HepG2 (cell line): ENCODE measurements at regions not wholly inside any gene's neighbourhood (a gene's known extent, or its start where the extent isn't known, plus 50 kb on each side); places are given as distances from the start of the nearest gene placed in this dataset.

Experiments
- ATAC-seq: fragments of 200-7000 bp; cut with Tn5 transposase; 3 replicates; pipeline ENCODE4 v1.9.1; 2020; ENCODE audit warnings: mild to moderate bottlenecking, moderate library complexity
- BruUV-seq: library from RNA; stranded (reverse); fragments of 400-500 nt; replicated peaks from 2 replicates; lab custom pipeline; 2021; lab: Mats Ljungman, UMichigan
- CTCF ChIA-PET: fragments of 300-600 bp; formaldehyde crosslinking; extraction: SDS; loops from one replicate; lab custom pipeline; 2021; ENCODE audit warnings: low total read pairs, inconsistent platforms, low intra/inter-chr PET ratio; lab: Yijun Ruan, JAX
- POLR2A ChIA-PET: fragments of 350-600 bp; sonication (Branson Sonifier 250); formaldehyde crosslinking; loops from one replicate; lab custom pipeline; 2020; ENCODE audit warnings: antibody characterized with exemption, inconsistent platforms; lab: Yijun Ruan, JAX
- DNase-seq: peaks from one replicate; pipeline ENCODE4 v3.0.0-alpha.2; 2015; ENCODE audit warnings: low spot score
- FAIRE-seq: peaks from 3 replicates; lab custom pipeline; 2011; peaks lifted over from hg19 to GRCh38; lab: Jason Lieb, UNC
- H2AFZ ChIP-seq: one replicate; pipeline ENCODE4 v1.6.1; 2011; ENCODE audit warnings: low read length, inconsistent platforms
- H3K27ac ChIP-seq: fragments of 300-600 bp; 3 replicates; pipeline ENCODE4 v1.8.0; 2011; ENCODE audit warnings: mixed run types, mild to moderate bottlenecking, mixed read lengths, low read length, inconsistent platforms; ENCODE audit not compliant: insufficient read depth; ENCODE audit errors: extremely low read length
- H3K27me3 ChIP-seq, 2 experiments: fragments of 200-600 bp in 1 of 2; 2 replicates in 1 of 2; 3 replicates in 1 of 2; pipeline versions ENCODE4 v1.6.0 to v1.8.0; 2011; ENCODE audit warnings: low read length in 2 of 2, mild to moderate bottlenecking in 2 of 2, moderate library complexity in 2 of 2, inconsistent platforms in 1 of 2; ENCODE audit not compliant: insufficient read depth in 2 of 2, control insufficient read depth in 1 of 2
- H3K36me3 ChIP-seq, 2 experiments: fragments of 200-600 bp in 1 of 2; replicated peaks in 1 of 2; 2 replicates in 1 of 2; 3 replicates in 1 of 2; pipeline versions ENCODE4 v1.5.1 to v1.8.0; 2011; ENCODE audit warnings: low read length in 2 of 2, inconsistent platforms in 1 of 2; ENCODE audit not compliant: insufficient read depth in 2 of 2, control insufficient read depth in 1 of 2
- H3K4me1 ChIP-seq: 2 replicates; pipeline ENCODE4 v1.5.1; 2012; ENCODE audit warnings: low read length, inconsistent platforms; ENCODE audit not compliant: insufficient read depth
- H3K4me2 ChIP-seq: 2 replicates; pipeline ENCODE4 v1.6.0; 2011; ENCODE audit warnings: low read depth, low read length, inconsistent platforms
- H3K4me3 ChIP-seq, 3 experiments: fragments of 200-600 bp in 1 of 3; sonication (generic), shearing (Covaris generic) in 1 of 3; replicated peaks in 1 of 3; 2 replicates each; pipeline ENCODE4 v1.5.1; 2011 to 2016; ENCODE audit warnings: low read length in 3 of 3, inconsistent platforms in 2 of 3, low read depth in 2 of 3, mild to moderate bottlenecking in 2 of 3, control low read depth in 1 of 3, mixed read lengths in 1 of 3; ENCODE audit not compliant: insufficient read depth in 1 of 3
- H3K79me2 ChIP-seq: one replicate; pipeline ENCODE4 v1.6.1; 2011; ENCODE audit warnings: low read length, inconsistent platforms; ENCODE audit not compliant: insufficient read depth
- H3K9ac ChIP-seq: 2 replicates; pipeline ENCODE4 v1.6.0; 2011; ENCODE audit warnings: mild to moderate bottlenecking, low read depth, low read length, inconsistent platforms; ENCODE audit not compliant: insufficient read depth
- H3K9me3 ChIP-seq: 2 replicates; pipeline ENCODE4 v1.5.1; 2012; ENCODE audit warnings: mild to moderate bottlenecking, low read length
- H4K20me1 ChIP-seq: 2 replicates; pipeline ENCODE4 v1.6.0; 2011; ENCODE audit warnings: inconsistent platforms, mild to moderate bottlenecking, low read length, moderate library complexity; ENCODE audit not compliant: insufficient read depth
- ADNP ChIP-seq: sonication (generic); formaldehyde crosslinking; IDR thresholded peaks from 2 replicates; pipeline ENCODE4 v1.4.0; 2020; ENCODE audit warnings: missing genetic modification reagents
- AFF4 ChIP-seq: sonication (generic); formaldehyde crosslinking; IDR thresholded peaks from 2 replicates; pipeline ENCODE4 v1.4.0; 2020; ENCODE audit warnings: missing genetic modification reagents
- IKZF4 ChIP-seq: sonication (generic); formaldehyde crosslinking; IDR thresholded peaks from 2 replicates; pipeline ENCODE4 v1.5.1; 2020; ENCODE audit warnings: borderline replicate concordance, mild to moderate bottlenecking, low read depth, missing genetic modification reagents; ENCODE audit errors: not compliant biosample characterization
- MEF2D ChIP-seq: sonication (generic); formaldehyde crosslinking; IDR thresholded peaks from 2 replicates; pipeline ENCODE4 v1.5.1; 2020; ENCODE audit warnings: mild to moderate bottlenecking, missing genetic modification reagents
- NR2C2 ChIP-seq: sonication (generic); formaldehyde crosslinking; IDR thresholded peaks from 2 replicates; pipeline ENCODE4 v1.4.0; 2020; ENCODE audit warnings: missing genetic modification reagents, mild to moderate bottlenecking, moderate library complexity, borderline replicate concordance
- PLSCR1 ChIP-seq: sonication (generic); formaldehyde crosslinking; IDR thresholded peaks from 2 replicates; pipeline ENCODE4 v1.5.0; 2020; ENCODE audit warnings: missing genetic modification reagents, mild to moderate bottlenecking, borderline replicate concordance
- PPARG ChIP-seq: conservative IDR thresholded peaks from 2 replicates; pipeline ENCODE4 v1.6.1; 2016; ENCODE audit warnings: missing biosample characterization, missing genetic modification reagents
- RNF219 ChIP-seq: sonication (generic); formaldehyde crosslinking; IDR thresholded peaks from 2 replicates; pipeline ENCODE4 v1.5.0; 2020; ENCODE audit warnings: mild to moderate bottlenecking, missing genetic modification reagents
- TARDBP ChIP-seq: sonication (generic); formaldehyde crosslinking; IDR thresholded peaks from 2 replicates; pipeline ENCODE4 v1.8.0; 2022; ENCODE audit warnings: mild to moderate bottlenecking, missing genetic modification reagents
- THAP7 ChIP-seq: sonication (generic); formaldehyde crosslinking; IDR thresholded peaks from 2 replicates; pipeline ENCODE4 v1.8.1; 2023; ENCODE audit warnings: mild to moderate bottlenecking, missing genetic modification reagents
- TSC22D2 ChIP-seq: sonication (generic); formaldehyde crosslinking; IDR thresholded peaks from 2 replicates; pipeline ENCODE4 v1.5.1; 2020; ENCODE audit warnings: missing genetic modification reagents, mild to moderate bottlenecking, borderline replicate concordance
- ZBTB2 ChIP-seq: sonication (generic); formaldehyde crosslinking; IDR thresholded peaks from 2 replicates; pipeline ENCODE4 v1.8.0; 2022; ENCODE audit warnings: low read depth, missing genetic modification reagents
- ZNF496 ChIP-seq: sonication (generic); formaldehyde crosslinking; IDR thresholded peaks from 2 replicates; pipeline ENCODE4 v1.8.1; 2023; ENCODE audit warnings: mild to moderate bottlenecking, moderate library complexity, missing genetic modification reagents; ENCODE audit not compliant: insufficient replicate concordance
- ZNF589 ChIP-seq: sonication (generic); formaldehyde crosslinking; conservative IDR thresholded peaks from 2 replicates; pipeline ENCODE4 v1.8.0; 2022; ENCODE audit warnings: mild to moderate bottlenecking, moderate library complexity, missing genetic modification reagents
- ZNF614 ChIP-seq: IDR thresholded peaks from 2 replicates; pipeline ENCODE4 v1.6.1; 2018; ENCODE audit warnings: missing biosample characterization, missing genetic modification reagents, inconsistent platforms, borderline replicate concordance
- WGBS: methylation state at CpG from one replicate; pipeline ENCODE4 v1.1.6; 2017; ENCODE audit warnings: low lambda C conversion rate; 5-methylcytosine and 5-hydroxymethylcytosine counted together
- in situ Hi-C: cut with HindIII; loops from 2 replicates; pipeline ENCODE4 v1.10.0; 2017; ENCODE audit warnings: low pct_unique_long_range_greater_than_20kb; ENCODE audit not compliant: extremely low pct_ligation_motif_present
- intact Hi-C: fragments of 100-400 bp; cut with micrococcal nuclease; formaldehyde crosslinking; loops from one replicate; pipeline ENCODE4 v1.10.0; 2022; ENCODE audit not compliant: unreplicated experiment

- H3K36me3 ChIP-seq, result no peaks in the 10 kb centered on the region
- no peak overlapping the region for H3K9ac ChIP-seq
- TF ChIP-seq ZNF589 (CRISPR knock-in tag), result no peak
- no peak for TF ChIP-seq ZNF614
- no peak for TF ChIP-seq ZNF496 (CRISPR knock-in tag)
- no peak for TF ChIP-seq THAP7 (CRISPR knock-in tag)
- TF ChIP-seq PLSCR1, result no peak
- no peak for TF ChIP-seq NR2C2 (CRISPR knock-in tag)
- no peak for TF ChIP-seq TSC22D2
- TF ChIP-seq AFF4, result no peak
- no peak for TF ChIP-seq RNF219 (CRISPR knock-in tag)
- no peak for TF ChIP-seq TARDBP (CRISPR knock-in tag)
- no peak for TF ChIP-seq PPARG
- TF ChIP-seq MEF2D, result no peak
- TF ChIP-seq ZBTB2 (CRISPR knock-in tag), result no peak
- TF ChIP-seq IKZF4 (CRISPR knock-in tag), result no peak
- no peak for TF ChIP-seq ADNP (CRISPR knock-in tag)
- H3K79me2 ChIP-seq, result no peaks in the 10 kb centered on the region
- ChIA-PET CTCF (no interaction called here), POLR2A (no interaction called here)
- no peaks in the 10 kb centered on the region; the same call in 1 of the 2 replicates for H3K4me1 ChIP-seq
- BruUV-seq, result no TSS peak
- intact Hi-C loops, result no loop called here
- FAIRE-seq (no peak), ATAC-seq (no peak), DNase-seq (no peak)
- H3K27ac ChIP-seq, result no peak overlapping the region
- in situ Hi-C loops, result no loop called here
- peaks cover 16% of the 10 kb centered on the region for H3K9me3 ChIP-seq
- H4K20me1 ChIP-seq, result no peaks in the 10 kb centered on the region
- no peaks in the 10 kb centered on the region for H3K27me3 ChIP-seq
- no peak overlapping the region for H3K4me3 ChIP-seq
- H2AFZ ChIP-seq, result no peak overlapping the region
- 39% methylated on average over 1 of the region's 1 CpG for WGBS
- H3K4me2 ChIP-seq, result no peak overlapping the region
These were observed 162.9 kb downstream of the DUSP6 start for GRCh38 chr12:89189448-89189847.
